Stimulated activated CD8-positive, alpha-beta memory T cell treated with anti-CD3 and anti-CD28 coated beads, Interleukin-4, amount 100 ng/mL, for 24 hours (primary cell): ENCODE measurements at regions not wholly inside any gene's neighbourhood (a gene's known extent, or its start where the extent isn't known, plus 50 kb on each side); places are given as distances from the start of the nearest gene placed in this dataset.
A peak's percentile ranks its signal among the peaks of the same experiment; 100 is the strongest.

ENCODE experiments used
- DNase-seq: peaks from one replicate; pipeline ENCODE4 v3.0.0-alpha.2; 2020; ENCODE audit warnings: low read depth

DNA sequence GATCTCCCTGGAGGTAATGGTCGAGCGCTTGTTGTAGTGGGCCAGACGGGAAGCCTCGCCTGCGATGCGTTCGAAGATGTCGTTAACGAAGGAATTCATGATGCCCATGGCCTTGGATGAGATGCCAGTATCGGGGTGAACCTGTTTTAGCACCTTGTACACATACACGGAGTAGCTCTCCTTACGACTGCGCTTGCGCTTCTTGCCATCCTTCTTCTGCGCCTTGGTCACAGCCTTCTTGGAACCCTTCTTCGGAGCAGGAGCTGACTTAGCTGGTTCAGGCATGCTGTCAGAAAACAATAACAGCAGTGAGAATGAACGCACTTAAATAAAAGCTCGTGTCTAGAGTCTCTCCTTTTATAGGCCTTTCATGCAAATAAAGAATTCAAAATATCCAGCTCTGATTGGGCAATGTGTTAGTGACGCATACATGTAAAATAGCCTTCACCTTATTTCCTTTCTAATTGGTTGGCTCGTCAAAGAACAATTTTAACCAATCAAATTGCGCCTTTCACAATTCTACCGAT is 129.2 kb downstream of the HFE start:
- no peak for DNase-seq

DNA sequence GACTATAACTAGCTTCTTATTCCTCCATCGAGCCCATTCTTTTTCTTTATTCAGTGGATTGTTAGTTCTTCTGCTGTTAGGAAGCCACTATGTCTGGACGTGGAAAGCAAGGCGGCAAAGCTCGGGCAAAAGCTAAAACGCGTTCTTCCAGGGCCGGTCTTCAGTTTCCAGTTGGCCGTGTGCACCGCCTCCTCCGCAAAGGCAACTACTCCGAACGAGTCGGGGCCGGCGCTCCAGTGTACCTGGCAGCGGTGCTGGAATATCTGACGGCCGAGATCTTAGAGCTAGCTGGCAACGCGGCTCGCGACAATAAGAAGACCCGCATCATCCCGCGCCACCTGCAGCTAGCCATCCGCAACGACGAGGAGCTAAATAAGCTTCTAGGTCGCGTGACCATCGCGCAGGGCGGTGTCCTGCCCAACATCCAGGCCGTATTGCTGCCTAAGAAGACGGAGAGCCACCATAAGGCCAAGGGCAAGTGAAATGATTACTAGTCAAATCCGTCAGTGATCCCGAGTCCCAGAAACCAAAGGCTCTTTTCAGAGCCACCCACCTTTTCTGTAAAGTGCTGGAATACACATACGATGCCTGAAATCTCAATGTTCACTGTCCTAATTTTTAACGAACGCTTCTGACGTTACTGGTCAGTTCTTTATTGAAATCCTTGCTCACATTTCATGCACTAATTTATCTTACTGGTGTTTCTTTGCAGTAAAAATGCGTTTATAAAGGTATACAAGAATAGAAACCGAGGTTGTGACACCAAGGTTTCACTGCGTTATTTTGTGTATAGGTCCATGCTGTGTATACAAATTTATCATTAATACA is 129.9 kb downstream of the HFE start:
- DNase-seq: no peak

DNA sequence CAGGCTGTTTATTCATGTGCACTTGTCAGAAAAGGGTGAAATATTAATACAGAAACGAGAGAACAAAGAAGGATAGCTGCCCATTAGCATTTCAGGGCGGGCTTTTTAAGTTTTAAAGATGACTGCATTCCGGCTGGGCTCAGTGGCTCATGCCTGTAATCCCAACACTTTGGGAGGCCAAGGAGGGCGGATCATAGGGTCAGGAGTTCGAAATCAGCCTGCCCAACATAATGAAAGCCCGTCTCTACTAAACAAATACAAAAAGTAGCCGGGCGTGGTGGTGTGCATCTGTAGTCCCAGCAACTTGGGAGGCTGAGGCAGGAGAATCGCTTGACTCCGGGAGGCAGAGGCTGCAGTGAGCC is 130.5 kb downstream of the HFE start:
- DNase-seq: no peak

DNA sequence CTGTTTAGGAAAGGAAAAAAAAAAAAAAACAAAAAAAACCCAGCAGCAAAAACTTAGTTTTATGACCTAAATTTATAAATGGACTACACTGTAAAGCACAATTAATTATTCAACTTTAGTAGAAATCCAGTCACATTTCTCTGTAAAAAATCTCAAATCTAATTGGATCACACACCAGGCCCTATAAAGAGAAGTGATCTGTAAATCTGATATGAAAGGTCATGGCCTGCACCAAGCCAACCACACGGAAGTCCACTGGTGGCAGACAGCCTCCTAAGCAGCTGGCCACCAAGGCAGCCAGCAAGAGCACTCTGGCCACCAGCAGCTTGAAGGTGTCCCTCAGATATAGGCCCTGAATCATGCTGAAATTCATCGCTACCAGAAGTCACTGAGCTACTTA is 131.6 kb downstream of the HFE start:
- DNase-seq: no peak

DNA sequence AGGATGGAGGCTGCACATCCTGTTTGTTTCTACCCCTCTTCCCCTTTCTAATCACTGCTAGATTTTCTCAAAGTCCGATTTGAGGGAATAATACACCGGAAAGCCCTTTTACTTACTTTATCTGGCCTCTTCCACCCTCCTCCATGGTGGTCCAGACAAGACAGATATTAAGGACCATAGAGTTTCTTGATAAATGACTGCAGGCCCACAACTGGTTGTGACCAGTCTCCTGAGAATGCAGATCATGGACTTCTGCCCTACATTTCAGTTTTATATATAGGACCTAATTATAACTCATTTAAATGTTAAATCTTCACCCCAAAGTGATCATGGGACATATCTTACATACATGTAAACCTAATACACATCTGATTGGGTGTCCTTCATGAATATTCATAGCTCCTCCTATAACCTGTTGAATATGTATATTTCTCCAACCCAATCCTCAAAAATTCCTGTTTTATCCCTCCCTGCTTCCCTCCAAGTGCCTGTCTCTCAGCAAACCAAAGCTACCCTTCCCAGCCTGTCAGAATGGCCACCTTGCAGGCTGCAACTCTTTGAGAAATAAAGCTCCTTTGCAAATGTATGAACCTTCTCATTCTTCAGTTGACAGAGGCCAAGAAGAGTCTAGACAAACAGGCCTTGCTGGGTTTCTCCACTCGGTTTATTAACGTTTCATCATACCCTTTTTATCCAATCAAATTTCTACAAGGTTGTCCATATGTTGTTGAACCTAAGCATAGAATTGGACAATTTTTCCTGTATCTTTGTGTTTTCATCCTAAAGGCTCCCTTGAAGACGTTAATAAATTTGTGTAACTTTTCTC is 133.1 kb downstream of the HFE start:
- no peak for DNase-seq

DNA sequence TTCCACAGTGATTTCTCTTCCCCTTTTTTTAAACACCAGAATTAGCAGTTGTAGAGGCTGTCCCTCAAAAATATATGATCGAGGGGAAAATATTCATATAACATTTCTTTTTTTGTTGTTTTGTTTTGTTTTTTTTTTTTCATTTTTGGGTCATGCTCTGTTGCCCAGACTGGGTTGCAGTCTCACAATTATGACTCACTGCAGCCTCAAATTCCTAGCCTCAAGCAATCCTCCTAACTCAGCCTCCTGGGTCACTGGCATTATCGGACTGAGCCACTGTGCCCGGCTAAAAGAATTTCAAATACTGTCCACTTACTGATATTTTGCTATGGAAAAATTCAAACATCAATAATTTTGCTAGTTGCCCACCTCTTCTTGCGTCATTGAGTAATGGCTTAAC is 134.0 kb downstream of the HFE start:
- DNase-seq: no peak

DNA sequence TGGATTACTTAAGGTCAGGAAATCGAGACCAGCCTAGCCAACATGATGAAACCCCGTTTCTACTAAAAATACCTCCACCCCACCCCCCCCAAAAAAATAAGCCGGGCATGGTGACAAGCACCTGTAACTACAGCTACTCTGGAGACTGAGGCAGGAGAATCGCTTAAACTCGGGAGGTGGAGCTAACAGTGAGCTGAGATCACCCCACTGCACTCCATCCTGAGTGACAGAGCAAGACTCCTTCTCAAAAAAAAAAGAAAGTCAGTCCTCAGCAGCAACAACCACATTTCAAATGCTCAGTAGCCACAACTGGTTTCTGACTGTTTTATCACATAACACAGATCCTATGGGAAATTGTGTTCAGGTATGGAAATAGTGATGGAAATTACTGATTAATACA is 135.3 kb downstream of the HFE start:
- DNase-seq: no peak

DNA sequence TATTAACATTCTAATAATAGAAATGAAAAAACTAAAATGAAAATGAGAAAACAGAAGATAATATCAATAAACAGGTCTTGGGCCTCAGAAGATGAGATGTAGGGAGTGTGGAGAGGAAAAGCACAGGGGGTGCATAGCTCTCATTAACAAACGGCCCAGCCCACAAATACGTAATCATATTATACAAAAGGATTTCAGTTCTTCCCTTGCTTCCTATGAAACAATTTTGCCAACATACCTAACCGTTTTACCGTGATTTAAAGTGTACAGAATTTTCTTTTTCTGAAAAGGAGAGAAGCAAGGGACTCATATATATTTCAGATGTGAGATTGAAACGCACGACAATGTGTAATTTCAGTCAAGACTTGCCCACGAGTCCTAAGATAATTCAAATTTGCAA is 136.0 kb downstream of the HFE start:
- DNase-seq: no peak

DNA sequence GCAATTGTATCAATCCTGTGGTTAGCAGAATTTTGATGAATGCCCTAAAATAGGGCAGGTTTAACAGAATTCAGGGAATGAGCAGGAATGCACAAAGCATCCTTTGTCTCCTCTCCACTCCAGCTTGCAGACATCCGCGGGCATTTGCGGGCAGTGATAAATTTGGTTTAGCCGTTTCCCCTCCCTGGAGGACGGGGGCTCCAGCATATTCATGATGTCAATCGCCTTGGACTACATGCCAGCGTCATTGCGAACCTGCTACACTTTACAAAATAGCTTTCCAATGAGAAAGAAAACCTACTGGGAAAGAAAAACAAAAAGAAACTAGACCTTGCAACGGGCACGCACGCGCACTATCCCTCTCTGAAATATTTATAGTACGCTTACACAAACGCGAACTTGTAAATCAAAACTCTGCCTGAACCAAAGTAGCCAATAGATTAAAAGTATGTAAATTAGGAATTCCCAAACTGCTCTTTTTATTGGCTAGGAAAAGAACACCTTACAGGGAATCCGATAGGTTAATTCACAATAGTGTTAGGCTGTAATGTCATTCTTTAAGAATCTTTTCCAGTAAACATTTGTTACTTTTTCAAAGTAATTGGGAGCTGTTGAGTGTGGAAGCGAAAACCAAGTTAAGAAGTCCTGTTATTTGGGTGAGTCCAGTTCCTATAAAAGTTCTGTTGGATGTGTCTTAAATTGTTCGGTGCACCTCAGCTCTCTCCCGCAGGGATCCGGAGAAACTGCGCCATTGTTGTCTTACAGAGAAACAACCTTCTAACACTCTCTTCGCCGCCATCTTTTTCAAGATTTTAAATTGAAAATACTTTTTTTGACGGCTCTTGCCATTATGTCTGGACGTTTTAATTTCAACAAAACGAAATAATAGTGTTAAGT is 136.7 kb downstream of the HFE start:
- DNase-seq: peak; percentile 44

DNA sequence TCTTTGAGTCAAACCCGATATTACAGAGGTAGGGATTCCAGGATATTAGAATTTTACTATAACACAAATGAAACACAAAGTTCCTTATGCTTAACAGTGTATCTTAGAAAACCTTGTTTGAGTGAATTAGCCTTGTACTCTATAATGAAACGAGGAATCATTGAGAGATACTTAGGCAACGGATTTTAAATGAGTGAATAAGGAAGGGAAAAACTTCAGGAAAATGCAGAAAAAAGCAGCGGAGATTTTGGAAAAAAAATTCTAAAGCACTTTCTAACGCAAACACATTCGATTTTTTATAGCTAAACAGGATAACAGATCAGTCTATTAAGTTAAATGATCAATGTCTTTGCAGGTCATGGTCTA is 137.3 kb downstream of the HFE start:
- no peak for DNase-seq

DNA sequence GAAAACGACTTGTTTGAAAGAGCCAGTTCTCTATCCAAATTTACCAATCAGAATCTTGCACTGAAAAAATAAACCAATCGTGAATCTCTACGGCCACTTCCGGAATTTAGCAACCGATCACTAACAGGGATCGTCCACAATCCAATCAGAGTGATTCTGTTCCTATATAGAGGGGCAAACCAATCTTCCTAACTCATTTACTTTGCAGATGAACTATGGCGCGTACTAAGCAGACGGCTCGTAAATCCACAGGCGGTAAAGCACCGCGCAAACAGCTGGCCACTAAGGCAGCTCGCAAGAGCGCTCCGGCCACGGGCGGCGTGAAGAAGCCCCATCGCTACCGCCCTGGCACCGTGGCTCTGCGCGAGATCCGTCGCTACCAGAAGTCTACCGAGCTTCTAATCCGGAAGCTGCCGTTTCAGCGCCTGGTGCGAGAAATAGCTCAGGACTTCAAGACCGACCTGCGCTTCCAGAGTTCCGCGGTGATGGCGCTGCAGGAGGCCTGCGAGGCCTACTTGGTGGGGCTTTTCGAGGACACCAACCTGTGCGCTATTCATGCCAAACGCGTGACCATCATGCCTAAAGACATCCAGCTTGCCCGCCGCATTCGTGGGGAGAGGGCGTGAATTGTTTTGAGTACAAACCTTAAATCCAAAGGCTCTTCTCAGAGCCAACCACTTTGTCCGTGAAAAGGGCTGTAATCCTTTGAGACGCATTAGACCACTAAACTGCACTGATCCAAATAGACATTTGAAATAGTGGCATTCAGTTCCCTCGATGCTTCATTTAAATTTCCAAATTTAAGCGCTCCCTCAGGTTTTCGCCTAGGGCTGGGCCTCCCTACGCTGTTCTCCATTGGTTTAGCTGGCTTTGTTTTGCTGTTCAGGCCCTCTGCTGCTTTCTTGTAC is 138.0 kb downstream of the HFE start:
- DNase-seq: no peak

DNA sequence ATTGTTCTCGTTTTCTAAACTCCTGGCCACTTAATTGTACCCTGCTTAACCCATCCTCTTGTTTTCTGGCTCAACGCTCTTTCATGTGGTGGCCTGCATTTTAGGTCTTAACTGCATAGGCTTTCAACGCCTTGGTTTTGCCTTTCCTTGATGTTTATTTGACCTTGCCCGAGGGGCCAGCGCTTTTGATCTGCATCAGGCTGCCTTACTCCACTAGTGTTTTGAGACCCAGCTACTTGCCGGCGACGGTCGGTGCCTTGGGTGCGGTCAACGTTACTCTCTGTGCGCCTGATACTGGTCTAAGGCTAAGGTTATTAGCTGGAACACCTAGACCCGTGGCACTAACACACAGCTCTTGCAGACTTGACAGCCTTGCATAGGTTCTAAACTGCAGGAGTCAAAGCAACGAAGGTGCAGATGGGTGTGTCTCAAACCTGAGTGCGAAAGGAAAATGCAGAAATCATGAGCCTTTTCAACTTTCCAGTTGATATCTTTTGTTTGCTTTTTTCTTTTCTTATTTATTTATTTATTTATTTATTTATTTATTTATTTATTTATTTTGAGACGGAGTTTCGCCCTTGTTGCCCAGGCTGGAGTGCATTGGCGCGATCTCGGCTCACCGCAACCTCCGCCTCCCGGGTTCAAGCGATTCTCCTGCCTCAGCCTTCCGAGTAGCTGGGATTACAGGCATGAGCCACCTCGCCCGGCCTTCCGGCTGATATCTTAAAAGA is 138.8 kb downstream of the HFE start:
- DNase-seq: no peak

DNA sequence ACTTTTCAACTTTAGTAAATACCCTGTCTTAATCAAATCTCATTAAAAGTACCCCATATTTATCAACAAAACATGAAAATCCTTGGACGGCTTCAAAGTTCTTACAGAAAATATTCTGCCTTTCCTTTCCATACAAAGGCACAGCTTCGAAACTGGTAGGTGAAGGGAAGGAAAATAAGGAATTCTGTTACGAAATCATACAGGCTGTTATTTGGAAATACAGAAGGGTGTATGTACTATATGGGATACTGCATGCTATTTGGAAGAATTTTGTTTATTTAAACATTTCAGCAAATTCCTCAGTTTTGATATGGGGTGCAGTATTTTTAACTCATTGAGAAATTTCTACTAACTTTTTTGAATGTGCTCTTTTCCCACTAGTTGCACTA is 138.4 kb upstream of the BTN3A2 start:
- DNase-seq: no peak

DNA sequence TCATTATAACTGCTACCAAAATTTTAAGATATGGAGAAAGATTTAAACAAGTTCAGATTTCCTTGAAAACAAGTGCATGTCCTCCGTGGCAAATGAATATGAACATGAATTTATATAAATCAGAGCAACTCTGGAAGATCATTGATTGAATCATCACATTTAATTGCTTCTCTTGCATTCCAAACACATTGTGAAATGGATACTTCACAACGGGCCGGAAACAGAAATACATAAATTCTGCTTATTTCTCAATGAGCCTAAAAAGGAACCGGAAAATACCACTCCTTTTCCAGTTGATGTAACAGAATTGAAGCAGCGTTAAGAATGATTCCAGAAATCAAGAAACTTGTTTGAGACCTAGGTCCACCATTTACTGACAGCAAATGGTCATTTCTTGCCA is 134.6 kb upstream of the BTN3A2 start:
- no peak for DNase-seq

DNA sequence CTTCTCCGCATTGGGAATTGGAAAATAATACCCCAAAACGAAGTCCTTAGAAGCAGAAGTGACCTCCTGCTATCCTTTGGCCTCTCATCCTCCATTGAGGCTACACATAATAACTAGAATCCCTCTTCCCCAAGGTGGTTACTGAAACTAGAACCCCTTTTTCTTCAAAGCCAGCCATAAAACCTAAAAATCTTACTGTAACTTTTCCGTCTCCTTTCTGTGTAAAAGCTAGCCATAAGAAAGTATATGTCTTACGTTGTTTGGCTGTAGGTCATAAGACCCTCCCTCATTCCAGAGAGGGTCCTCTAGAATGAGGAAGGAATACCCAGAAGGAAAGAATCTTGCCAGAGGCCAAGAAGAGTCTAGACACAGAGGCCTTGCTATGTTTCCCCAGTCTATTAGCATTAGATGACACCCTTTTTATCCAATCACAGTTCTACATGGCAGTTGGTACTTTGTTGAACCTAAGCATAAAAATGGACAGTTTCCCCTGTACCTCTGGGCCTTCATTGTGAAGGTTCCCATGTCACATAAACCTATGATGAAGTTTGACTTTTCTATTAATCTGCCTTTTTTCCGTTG is 133.9 kb upstream of the BTN3A2 start:
- DNase-seq: no peak

DNA sequence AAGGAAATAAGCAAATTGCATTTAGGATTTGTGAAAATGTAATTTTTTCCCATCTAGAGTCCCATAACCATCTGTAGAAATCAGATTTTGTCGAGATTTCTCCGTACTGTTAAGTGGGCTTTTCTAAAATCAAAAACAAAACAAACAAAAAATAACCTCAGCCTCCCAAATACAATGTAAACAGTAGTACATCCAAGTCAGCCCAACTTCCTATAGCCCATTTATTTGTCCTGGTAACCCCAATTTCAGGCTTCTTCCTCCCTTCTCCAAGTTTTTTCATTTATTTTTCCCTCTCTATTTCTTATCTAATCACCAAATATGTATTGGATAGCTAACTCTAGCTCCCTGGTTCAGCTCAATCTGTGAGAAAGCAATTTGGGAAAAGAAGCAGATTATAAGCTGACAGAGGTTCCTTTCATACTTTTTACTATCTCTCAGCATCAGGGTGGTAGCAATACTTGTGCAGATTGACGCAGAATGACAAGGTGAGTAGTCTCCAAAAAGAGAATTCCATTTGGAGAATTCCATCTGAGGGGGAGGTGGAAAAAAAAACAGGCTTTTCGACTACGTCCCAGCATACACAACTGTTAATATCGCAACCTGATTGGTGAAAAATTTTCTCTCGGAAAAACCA is 132.6 kb upstream of the BTN3A2 start:
- no peak for DNase-seq

DNA sequence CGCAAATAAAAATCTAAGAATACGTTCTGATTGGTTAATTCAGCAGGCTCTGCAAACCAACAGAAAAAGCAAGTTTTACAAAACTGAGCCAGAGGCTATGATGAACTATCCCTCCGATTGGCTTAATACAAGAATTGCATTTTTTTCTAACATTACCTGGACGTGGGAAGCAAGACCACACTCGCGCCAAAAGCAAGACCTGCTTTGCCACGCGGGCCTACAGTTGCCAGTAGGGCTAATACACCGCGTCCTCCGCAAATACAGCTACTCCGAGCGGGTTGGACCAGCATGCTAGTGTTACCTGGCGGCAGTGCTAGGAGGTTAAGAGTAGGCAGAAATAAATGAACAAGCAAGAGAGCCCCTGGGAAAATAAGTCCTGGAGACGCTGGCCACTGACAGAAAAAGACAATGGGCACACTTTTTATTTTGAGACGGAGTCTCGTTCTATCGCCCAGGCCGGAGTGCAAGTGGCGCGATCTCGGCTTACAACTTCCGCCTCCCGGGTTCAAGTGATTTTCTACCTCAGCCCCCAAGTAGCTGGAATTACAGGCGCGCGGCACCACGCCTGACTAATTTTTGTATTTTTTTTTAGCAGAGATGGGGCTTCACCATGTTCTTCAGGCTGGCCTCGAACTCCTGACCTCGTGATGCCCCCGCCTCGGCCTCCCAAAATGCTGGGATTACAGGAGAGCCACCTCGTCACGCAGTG is 131.9 kb upstream of the BTN3A2 start:
- no peak for DNase-seq

DNA sequence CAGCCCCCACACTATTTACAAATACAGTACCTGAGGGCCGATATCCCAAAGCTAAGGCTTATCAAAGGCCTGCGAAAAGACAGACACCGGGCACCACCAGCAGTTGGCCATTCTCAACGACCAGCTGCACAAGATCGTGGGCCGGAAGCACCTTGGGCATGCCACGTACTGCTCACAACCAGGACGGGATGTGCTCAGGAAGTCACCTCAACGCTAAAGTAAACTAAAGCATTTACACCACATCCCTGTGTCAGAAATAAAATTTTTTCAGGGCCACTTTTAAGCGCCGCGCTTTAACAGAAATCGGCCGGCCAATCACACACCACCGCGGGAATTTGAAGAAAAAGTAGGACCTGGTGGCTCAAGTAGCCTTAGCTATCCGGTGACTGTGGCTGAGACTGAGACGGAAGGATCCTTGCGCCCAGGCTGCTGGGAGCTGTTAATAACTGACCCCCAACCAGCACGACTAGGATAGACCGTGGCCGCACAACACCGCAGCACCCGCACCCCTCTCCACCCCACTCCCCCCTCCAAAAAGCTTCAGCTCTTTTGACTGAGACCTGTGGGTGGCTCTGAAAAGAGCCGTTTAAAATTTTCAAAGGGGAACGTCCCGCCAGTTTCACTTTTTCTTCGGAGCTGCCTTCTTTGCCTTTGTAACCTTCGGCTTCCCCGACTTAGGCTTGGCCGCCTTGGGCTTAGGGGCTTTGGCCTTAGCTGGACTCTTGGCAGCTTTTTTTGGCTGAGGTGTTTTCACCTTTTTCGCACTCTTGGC is 131.2 kb upstream of the BTN3A2 start:
- no peak for DNase-seq
